ENCODE measurements at regions not wholly inside any gene's neighbourhood (a gene's known extent, or its start where the extent isn't known, plus 50 kb on each side); places are given as distances from the start of the nearest gene placed in this dataset.

- no peak for TF ChIP-seq CTCF (IDR thresholded peaks at IDR 0.05 in 8 of 11, conservative IDR thresholded peaks at IDR 0.05 in 3 of 11)
- TF ChIP-seq POLR2A (IDR thresholded peaks at IDR 0.05), result no peak
Observed at GRCh38 chr2:180411661-180412060, 404.6 kb upstream of the CWC22 start.

All from spleen (tissue), 7 donors.